Activated T-cell treated with anti-CD3 and anti-CD28 coated beads, Interleukin-2, amount 50 U/mL, for 24 hours (primary cell): ENCODE measurements at regions not wholly inside any gene's neighbourhood (a gene's known extent, or its start where the extent isn't known, plus 50 kb on each side); places are given as distances from the start of the nearest gene placed in this dataset.

Experiments
- DNase-seq: peaks from one replicate; pipeline ENCODE4 v3.0.0-alpha.2; 2020
- H3K27ac Mint-ChIP-seq: 2 replicates; pipeline ENCODE4 v1.8.0; 2020; ENCODE audit warnings: mild to moderate bottlenecking, mixed read lengths
- H3K27me3 Mint-ChIP-seq: 2 replicates; pipeline ENCODE4 v1.8.0; 2020; ENCODE audit warnings: mixed read lengths
- H3K36me3 Mint-ChIP-seq: 2 replicates; pipeline ENCODE4 v1.8.0; 2020; ENCODE audit warnings: low read depth, mixed read lengths
- H3K4me1 Mint-ChIP-seq: 2 replicates; pipeline ENCODE4 v1.8.0; 2020; ENCODE audit warnings: low read depth, mixed read lengths
- H3K4me3 Mint-ChIP-seq: 2 replicates; pipeline ENCODE4 v1.8.0; 2020; ENCODE audit warnings: mild to moderate bottlenecking, moderate library complexity, mixed read lengths
- H3K9me3 Mint-ChIP-seq: 2 replicates; pipeline ENCODE4 v1.8.0; 2020; ENCODE audit warnings: mixed read lengths

DNA sequence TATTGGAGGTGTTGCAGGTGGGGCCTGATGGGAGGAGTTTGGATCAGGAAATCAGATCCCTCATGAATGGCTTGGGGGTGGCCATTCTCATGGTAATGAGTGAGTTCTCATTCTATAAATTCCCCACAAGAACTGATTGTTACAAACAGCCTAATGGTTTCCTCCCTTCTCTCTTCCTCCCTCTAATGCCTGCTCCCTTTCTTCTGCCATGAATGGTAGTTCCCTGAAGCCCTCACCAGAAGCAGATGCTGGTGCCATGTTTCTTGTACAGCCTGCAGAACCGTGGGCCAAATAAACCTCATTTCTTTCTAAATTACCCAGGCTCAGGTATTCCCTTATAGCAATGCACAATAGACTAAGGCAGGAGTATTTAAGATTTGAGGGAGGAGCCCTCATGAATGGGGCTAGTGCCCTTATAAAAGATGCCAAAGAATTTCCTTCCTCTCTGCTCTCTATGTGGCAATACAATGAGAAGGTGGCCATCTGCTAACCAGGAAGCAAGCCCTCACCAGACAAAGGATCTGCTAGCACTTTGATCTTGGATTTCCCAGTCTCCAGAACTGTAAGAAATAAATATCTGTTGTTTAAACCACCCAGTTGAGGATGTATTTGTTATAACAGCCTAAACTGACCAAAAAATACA lies 251.8 kb downstream of the ZEB2 start:
- no peak for DNase-seq
- no peak overlapping the region for H3K4me3 Mint-ChIP-seq
- peak overlapping the region; percentile 55 for H3K27ac Mint-ChIP-seq
- H3K36me3 Mint-ChIP-seq = peaks cover 2% of the 10 kb centered on the region
- peaks cover 2% of the 10 kb centered on the region for H3K9me3 Mint-ChIP-seq
- H3K27me3 Mint-ChIP-seq = no peaks in the 10 kb centered on the region
- peaks cover 35% of the 10 kb centered on the region for H3K4me1 Mint-ChIP-seq

- peak overlapping the region; percentile 42 for H3K27ac Mint-ChIP-seq
- H3K4me3 Mint-ChIP-seq = no peak overlapping the region
- H3K9me3 Mint-ChIP-seq = peaks cover 2% of the 10 kb centered on the region
- peaks cover 2% of the 10 kb centered on the region for H3K36me3 Mint-ChIP-seq
- no peak for DNase-seq
- peaks cover 33% of the 10 kb centered on the region for H3K4me1 Mint-ChIP-seq
- no peaks in the 10 kb centered on the region for H3K27me3 Mint-ChIP-seq
Measured at GRCh38 chr2:144267239-144267638, 252.7 kb downstream of the ZEB2 start.

DNA sequence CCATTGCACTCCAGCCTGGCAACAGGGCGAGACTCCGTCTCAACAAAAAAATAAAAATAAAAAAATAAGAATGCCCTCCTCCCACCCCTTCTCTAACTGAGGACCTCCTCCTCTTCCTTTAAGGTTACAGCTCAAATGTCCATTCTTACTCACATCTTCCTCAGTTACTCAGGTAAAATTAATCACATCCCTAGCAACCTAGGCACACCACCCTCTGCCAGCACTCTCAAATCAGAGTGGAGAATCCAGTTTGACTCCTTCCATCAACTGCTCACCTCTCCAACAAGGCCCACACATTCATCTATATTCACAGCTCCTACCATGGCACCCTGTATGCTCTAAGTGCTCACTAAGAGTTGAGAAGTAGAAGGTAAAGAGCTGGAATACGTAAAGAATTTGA lies 254.3 kb downstream of the ZEB2 start:
- H3K4me3 Mint-ChIP-seq = no peak overlapping the region
- peaks cover 2% of the 10 kb centered on the region for H3K36me3 Mint-ChIP-seq
- no peaks in the 10 kb centered on the region for H3K27me3 Mint-ChIP-seq
- H3K27ac Mint-ChIP-seq = peak overlapping the region; percentile 70
- H3K4me1 Mint-ChIP-seq = peaks cover 41% of the 10 kb centered on the region
- DNase-seq = no peak
- peaks cover 2% of the 10 kb centered on the region for H3K9me3 Mint-ChIP-seq

GRCh38 chr2:144261966-144262365 lies 258.0 kb downstream of the ZEB2 start:
- Mint-ChIP-seq H3K4me3 (no peak overlapping the region), H3K36me3 (peaks cover 23% of the 10 kb centered on the region), H3K27ac (peak overlapping the region; percentile 79), H3K4me1 (peaks cover 41% of the 10 kb centered on the region), H3K9me3 (peaks cover 19% of the 10 kb centered on the region), H3K27me3 (no peaks in the 10 kb centered on the region)
- no peak for DNase-seq

- DNase-seq = no peak
- Mint-ChIP-seq H3K9me3 (peaks cover 19% of the 10 kb centered on the region), H3K4me1 (peaks cover 40% of the 10 kb centered on the region), H3K27me3 (no peaks in the 10 kb centered on the region), H3K36me3 (peaks cover 26% of the 10 kb centered on the region), H3K27ac (peak overlapping the region; percentile 82), H3K4me3 (peak overlapping the region; percentile 4)
Measured at GRCh38 chr2:144261336-144261735, 258.6 kb downstream of the ZEB2 start.

GRCh38 chr2:144259332-144259731 lies 260.6 kb downstream of the ZEB2 start:
- Mint-ChIP-seq H3K9me3 (peaks cover 27% of the 10 kb centered on the region), H3K27ac (no peak overlapping the region), H3K27me3 (no peaks in the 10 kb centered on the region), H3K4me1 (peaks cover 38% of the 10 kb centered on the region), H3K36me3 (peaks cover 40% of the 10 kb centered on the region), H3K4me3 (no peak overlapping the region)
- DNase-seq = no peak

DNA sequence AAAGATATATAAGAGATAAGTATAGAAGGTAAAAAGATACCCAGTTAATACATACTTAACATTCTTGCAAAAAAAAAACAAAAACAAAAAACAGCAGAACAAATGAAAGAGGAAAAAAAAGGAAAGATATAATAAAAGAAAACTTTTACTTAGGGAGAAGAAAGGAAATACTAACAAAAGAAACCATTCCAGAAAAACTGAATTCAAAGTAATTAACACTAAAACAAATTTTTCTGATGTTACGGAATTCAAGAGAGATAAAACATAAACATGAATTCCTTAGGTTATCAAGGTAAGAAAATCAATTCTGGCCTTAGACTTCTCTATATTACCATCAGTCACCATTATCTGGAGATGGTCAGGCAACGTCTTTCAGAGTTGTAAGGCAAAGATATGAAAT lies 261.8 kb downstream of the ZEB2 start:
- DNase-seq = no peak
- H3K4me1 Mint-ChIP-seq = peaks cover 38% of the 10 kb centered on the region
- H3K27ac Mint-ChIP-seq = no peak overlapping the region
- peaks cover 49% of the 10 kb centered on the region for H3K36me3 Mint-ChIP-seq
- peaks cover 32% of the 10 kb centered on the region for H3K9me3 Mint-ChIP-seq
- no peak overlapping the region for H3K4me3 Mint-ChIP-seq
- H3K27me3 Mint-ChIP-seq = no peaks in the 10 kb centered on the region

- Mint-ChIP-seq H3K4me3 (no peak overlapping the region), H3K27ac (no peak overlapping the region), H3K27me3 (no peaks in the 10 kb centered on the region), H3K36me3 (peaks cover 58% of the 10 kb centered on the region), H3K4me1 (peaks cover 38% of the 10 kb centered on the region), H3K9me3 (peaks cover 38% of the 10 kb centered on the region)
- no peak for DNase-seq
Measured at GRCh38 chr2:144256996-144257707, 262.8 kb downstream of the ZEB2 start.

- Mint-ChIP-seq H3K36me3 (peaks cover 63% of the 10 kb centered on the region), H3K4me3 (no peak overlapping the region), H3K27ac (no peak overlapping the region), H3K4me1 (peaks cover 20% of the 10 kb centered on the region), H3K27me3 (no peaks in the 10 kb centered on the region), H3K9me3 (peaks cover 44% of the 10 kb centered on the region)
- DNase-seq = no peak
Measured at GRCh38 chr2:144254342-144255235, 265.3 kb downstream of the ZEB2 start.

DNA sequence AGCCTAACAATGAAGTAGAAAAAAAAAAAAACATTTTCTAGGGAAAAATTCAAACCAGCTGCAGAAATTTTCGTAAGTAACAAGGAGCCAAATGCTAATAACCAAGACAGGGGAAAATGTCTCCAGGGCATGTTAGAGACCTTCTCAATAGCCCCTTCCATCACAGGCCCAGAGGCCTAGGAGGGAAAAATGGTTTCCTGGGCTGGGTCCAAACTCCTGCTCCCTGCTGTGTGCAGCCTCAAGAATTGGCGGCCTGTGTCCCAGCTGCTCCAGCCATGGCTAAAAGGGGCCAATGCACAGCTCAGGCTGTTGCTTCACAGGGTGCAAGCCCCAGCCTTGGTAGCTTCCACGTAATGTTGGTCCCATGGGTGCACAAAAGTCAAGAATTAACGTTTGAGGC lies 266.2 kb downstream of the ZEB2 start:
- H3K27ac Mint-ChIP-seq = no peak overlapping the region
- peaks cover 39% of the 10 kb centered on the region for H3K9me3 Mint-ChIP-seq
- H3K4me1 Mint-ChIP-seq = peaks cover 29% of the 10 kb centered on the region
- peaks cover 59% of the 10 kb centered on the region for H3K36me3 Mint-ChIP-seq
- DNase-seq = no peak
- H3K4me3 Mint-ChIP-seq = no peak overlapping the region
- H3K27me3 Mint-ChIP-seq = no peaks in the 10 kb centered on the region

- no peak for DNase-seq
- peaks cover 49% of the 10 kb centered on the region for H3K36me3 Mint-ChIP-seq
- H3K27ac Mint-ChIP-seq = no peak overlapping the region
- peaks cover 30% of the 10 kb centered on the region for H3K4me1 Mint-ChIP-seq
- H3K27me3 Mint-ChIP-seq = no peaks in the 10 kb centered on the region
- H3K4me3 Mint-ChIP-seq = no peak overlapping the region
- H3K9me3 Mint-ChIP-seq = peaks cover 30% of the 10 kb centered on the region
Measured at GRCh38 chr2:144252694-144253093, 267.2 kb downstream of the ZEB2 start.

- Mint-ChIP-seq H3K4me1 (peaks cover 12% of the 10 kb centered on the region), H3K27ac (peak overlapping the region; percentile 75), H3K4me3 (no peak overlapping the region), H3K9me3 (peaks cover 18% of the 10 kb centered on the region), H3K36me3 (peaks cover 25% of the 10 kb centered on the region), H3K27me3 (no peaks in the 10 kb centered on the region)
- DNase-seq = no peak
Measured at GRCh38 chr2:144249035-144249637, 270.8 kb downstream of the ZEB2 start.

DNA sequence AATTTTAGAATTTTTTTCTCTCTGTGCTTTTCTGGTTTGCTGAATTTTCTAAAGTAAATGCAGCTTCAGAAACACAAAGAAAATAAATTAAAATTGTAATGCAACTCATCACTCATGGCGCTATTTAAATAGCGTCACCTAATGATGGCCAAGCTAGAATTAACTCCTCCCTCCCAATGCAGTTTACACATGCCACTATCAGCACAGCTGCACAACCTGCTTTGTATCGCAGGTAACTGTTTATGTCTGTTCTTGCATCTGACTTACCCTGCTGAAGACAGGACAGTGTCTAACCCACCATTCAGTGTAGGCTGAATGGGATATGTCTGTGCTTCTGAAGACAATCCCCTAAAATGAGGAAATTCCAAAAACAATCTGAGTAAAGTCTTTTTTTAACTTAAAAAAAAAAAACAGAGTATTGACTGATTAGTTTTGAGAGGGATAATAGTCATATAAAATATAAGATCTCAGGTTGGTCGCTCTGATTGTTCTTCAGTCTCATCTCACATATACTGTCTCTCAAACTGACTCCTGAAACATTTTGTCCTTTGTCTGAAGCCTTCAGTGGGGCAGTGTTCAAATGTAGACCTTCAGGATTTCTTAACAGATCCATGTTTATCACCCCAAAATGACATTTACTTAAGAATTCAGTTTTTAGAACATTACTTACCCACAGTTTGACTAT lies 271.4 kb downstream of the ZEB2 start:
- H3K36me3 Mint-ChIP-seq = peaks cover 20% of the 10 kb centered on the region
- no peak overlapping the region for H3K4me3 Mint-ChIP-seq
- H3K27me3 Mint-ChIP-seq = no peaks in the 10 kb centered on the region
- DNase-seq = no peak
- peak overlapping the region; percentile 26 for H3K27ac Mint-ChIP-seq
- peaks cover 17% of the 10 kb centered on the region for H3K9me3 Mint-ChIP-seq
- H3K4me1 Mint-ChIP-seq = peaks cover 12% of the 10 kb centered on the region

DNA sequence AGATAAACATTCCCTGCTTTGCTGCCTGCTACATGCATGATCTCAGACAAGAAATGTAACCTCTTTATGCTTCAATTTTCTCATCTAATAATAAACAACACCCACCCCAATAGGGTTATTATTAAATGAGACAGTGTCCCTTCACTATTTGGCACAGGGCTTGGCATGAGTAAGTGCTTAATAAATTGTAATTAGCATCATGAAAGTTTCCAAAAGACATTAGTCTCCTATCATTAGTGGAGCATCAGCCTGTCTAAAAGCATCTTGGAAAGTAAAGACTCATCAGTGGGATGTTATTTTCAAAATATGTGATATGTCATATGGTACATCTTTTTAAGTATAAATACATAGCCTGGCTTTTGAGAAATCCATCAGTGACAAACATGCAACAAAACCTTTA lies 275.0 kb downstream of the ZEB2 start:
- peaks cover 35% of the 10 kb centered on the region for H3K4me1 Mint-ChIP-seq
- DNase-seq = no peak
- no peak overlapping the region for H3K4me3 Mint-ChIP-seq

More for the DNA sequence above, 275.0 kb downstream of the ZEB2 start:
- no peaks in the 10 kb centered on the region for H3K27me3 Mint-ChIP-seq
- peaks cover 2% of the 10 kb centered on the region for H3K36me3 Mint-ChIP-seq
- no peak overlapping the region for H3K27ac Mint-ChIP-seq
- H3K9me3 Mint-ChIP-seq = peaks cover 2% of the 10 kb centered on the region
